ENCODE measurements at regions not wholly inside any gene's neighbourhood (a gene's known extent, or its start where the extent isn't known, plus 50 kb on each side); places are given as distances from the start of the nearest gene placed in this dataset.
"Not testable (repeated sequence)": the region's sequence is repeated elsewhere in the genome, so short reads cannot be mapped to it uniquely, and the experiment has no call there.

DNA sequence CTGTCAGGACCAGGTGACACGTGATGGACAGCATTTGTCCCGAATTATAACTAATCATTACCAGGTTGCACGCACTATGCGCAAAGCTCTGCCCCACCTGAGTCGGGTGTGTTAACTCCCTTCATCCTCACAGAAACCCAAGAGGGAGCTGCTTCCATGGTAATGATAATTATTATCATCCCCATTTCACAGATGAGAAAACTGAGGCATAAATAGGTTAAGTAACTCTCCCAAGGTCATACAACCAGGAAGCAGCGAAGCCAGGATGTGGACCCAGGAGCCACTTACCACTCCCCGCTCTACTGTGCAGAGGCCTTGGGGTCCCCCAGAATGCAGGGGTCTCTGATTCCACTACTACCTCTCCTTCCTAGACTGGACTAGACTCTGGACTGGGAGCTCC, 76.7 kb upstream of the TARDBP start:
- no peak for DNase-seq (ENCODE audit: extremely low spot score, insufficient read length, low read depth)
- no peak for FAIRE-seq

DNA sequence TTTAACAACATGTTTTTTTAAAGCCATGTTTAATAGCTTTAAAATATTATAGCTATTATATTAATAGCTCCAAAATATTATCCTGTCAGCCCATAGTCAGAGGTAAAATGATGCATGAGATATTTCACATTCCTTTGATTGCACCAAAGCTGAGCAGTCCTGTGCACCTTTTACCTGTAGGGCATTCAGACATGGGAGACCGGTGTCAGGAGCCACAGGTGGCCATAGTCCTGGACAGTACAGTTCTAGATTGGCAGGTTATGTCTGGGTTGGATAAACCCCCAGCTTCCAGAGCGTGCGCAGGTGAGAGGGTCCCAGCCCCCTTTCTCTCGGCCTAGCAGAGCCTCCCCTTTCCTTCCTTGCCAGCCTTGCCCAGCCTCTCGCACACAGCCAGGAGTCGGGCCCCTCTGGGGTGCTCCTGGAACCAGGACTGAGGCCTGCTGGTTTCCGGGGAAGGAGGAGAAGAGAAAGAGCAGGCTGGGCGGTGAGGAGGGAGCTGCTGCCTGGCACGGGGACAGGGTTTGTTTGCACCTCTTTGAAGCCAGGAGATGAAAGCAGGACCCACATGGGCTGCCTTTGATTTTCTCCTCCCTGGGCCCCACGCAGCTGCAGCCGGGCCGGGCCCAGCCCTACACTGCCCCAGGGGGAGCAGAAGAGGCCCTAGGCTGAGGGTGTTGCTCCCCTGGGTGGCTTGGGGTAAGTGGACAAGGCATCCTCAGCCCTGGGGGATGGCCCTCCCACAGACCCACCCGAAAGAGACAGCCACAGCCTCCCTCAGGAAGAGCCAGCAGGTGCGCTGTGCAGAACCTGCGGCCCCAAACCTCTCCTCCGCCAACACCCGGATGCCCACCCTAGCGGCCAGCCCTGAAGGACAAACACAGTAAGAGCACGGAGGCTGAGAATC, 75.2 kb upstream of the TARDBP start:
- no peak for FAIRE-seq
- no peak for DNase-seq (ENCODE audit: extremely low spot score, insufficient read length, low read depth)

DNA sequence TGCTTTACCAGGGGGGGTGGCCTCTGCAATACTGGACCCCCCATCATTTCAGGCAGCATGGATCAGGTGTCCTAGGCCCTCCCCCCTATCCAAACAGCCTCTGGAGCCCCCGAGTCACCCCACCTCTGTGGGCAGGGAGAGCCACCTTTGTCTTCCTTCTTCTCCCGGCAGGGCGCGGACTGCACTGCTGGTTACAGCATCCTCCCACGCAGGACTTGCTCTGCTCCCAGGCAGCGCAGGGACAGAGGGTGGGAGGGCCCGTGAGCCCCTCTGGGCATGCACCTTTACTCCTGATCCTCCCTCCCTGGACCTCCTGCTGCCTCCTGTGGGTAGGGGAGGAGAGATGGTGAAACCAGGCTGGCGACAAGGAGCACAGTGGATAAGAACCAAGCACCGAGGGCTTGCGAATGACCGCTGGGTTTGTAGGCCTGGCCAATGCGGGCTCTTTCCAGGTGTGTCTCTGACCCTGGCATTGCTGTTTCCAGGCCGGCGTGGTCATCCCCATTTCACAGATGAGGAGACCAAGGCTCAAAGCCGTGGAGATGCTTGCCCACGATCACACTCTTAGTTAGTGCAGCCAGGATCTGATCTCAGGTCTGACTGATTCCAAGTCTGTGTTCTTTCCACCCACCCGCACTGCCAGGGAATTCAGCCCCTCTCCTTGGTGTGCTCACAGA, 73.6 kb upstream of the TARDBP start:
- no peak for DNase-seq (ENCODE audit: extremely low spot score, insufficient read length, low read depth)
- FAIRE-seq = no peak

DNA sequence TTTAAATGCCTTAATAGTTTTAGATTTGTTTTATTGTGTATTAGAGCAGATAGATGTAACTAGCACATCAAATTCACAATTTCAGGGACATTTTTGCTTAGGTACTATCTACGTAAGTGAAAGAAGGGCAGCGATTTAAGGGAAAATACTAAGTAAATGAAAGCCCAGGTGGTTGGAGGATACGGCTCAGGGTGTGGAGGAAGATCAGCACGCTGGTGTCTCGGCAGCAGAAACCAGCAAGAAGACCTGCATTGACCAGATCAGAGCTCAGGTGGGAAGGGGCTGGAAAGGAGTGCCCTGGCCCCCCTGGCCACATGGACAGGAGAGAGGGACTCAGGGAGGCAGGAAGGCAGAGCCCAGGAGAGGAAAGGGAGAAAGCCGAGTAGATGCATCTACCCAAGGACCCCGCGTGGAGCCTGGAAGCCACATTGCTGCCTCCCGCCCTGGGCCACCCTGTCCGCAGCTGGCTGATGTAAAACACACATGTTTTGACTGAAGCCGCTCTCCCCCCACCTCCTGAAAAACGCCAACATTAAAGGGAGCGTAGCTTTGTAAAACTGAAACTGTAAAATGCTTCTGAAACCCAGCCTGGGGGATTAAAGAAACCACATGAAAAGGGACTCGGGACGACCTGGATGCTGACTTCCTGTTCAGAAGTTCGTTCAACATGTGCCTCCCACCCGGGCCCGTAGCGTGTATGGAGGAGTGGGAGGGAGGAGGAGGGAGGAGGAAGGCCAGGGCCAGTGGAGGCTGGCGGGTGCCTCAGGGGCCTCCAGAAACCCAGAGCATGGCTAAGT, 72.6 kb upstream of the TARDBP start:
- peak; percentile 93 for FAIRE-seq
- peak; percentile 69 for DNase-seq (ENCODE audit: extremely low spot score, insufficient read length, low read depth)

DNA sequence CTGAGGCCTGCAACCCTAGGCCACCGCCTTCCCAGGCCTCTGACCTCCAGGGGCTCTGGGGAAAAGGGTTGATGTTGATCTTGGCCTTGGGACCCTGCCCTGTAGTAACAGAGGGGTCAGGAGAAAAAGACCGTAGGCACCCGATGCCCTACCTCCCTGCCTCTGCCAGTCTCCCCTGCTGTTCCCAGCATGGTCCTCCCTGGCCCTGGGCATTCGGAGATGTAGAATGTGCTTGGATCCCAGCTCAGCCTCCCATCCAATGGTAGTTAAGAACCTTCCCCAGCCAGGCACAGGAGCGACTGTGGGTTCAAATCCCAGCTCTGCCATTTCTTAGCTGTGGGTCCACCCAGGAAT, 72.0 kb upstream of the TARDBP start:
- no peak for DNase-seq (ENCODE audit: extremely low spot score, insufficient read length, low read depth)
- no peak for FAIRE-seq

DNA sequence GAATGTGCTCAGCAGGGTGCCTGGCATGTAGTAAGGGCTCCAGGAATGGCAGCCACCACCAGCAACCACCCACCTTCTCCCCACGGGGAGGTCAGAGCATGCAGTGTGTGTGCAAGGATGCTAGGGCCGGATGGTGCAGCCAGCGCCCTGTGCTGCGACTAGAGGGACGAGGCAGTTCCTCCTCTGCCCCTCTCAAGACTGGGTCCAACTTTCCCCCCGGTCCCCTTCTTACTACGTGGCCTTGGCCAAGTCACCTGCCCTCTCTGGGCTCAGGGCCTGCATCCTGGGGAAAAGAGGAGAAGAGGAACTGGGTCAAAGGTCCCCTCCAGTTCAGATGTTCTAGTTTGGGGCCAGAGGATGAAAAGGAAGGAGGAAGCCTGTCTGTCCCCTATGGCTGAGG, 71.6 kb upstream of the TARDBP start:
- DNase-seq (ENCODE audit: extremely low spot score, insufficient read length, low read depth) (no peak), FAIRE-seq (no peak)

DNA sequence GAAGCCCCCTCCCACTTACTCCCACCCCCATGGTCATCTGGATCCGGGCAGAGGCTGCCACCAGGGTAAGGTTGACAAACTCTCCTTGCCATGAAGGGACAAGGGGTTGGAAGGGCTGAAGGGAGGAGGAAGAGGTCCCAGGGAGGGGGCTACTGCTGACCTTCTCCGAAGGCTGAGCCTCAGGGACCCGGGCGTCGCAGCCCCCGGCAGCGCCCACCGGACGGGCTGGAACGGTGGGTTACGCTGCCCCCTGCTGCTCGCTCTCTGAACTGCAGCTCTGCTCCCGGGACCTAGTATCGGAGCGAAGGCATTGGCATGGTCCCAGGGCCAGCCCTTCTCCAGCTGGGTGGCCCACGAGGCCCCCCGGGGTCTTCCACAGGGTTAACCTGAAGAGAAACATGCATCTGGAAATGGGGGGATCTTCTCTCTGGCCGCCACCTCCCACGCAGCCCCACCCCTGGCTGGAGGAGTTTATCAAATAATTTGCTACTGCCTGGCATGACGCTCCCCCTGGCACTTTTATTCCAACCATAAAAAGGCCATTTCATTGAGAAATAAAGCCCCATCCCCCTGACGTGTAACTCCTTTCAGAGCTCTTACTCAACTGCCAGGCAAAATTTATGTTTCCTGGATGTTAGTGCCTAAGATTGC, 70.4 kb upstream of the TARDBP start:
- peak; percentile 85 for FAIRE-seq

DNA sequence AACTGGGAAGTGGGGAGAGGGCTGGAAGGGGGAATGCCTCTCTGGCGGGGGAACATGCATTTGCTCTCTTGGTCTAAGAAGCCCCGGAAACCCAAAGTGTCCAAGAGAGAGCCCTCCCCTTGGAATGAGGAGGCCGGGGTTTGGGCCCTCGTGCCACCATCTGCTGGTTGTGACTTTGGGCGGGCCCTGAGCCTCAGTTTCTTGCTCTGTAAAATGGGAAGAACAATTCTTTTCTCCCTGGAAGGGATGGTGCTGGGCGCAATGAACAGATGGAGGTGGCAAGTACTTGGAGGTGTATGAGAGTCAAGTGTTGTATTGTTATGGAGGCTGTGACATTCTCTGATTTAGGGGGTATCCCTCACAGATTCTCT, 69.9 kb upstream of the TARDBP start:
- no peak for FAIRE-seq

More for the DNA sequence above, 70.4 kb upstream of the TARDBP start:
- peak; percentile 50 for DNase-seq (ENCODE audit: extremely low spot score, insufficient read length, low read depth)

DNA sequence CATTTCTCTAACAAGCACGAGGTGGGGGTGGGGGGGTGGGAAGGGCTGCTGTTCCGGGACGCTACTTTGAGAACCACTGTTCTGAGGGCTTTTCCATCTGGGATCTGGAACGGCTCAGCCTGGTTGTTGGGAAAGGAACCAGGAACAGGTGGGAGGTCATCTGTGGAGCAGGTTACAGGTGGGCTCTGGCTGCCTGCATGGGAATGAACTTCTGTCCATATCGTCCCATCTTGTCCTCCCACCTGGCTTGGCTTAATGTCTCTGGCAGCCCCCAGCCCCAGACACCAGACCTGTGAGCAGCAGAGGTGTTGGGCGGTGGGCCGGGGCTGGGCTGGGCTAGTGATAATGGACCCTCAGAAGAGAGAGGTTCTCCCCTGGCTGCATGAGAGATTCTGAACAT, 69.4 kb upstream of the TARDBP start:
- FAIRE-seq = no peak
- no peak for DNase-seq (ENCODE audit: extremely low spot score, insufficient read length, low read depth)

More for the DNA sequence above, 69.9 kb upstream of the TARDBP start:
- no peak for DNase-seq (ENCODE audit: extremely low spot score, insufficient read length, low read depth)

DNA sequence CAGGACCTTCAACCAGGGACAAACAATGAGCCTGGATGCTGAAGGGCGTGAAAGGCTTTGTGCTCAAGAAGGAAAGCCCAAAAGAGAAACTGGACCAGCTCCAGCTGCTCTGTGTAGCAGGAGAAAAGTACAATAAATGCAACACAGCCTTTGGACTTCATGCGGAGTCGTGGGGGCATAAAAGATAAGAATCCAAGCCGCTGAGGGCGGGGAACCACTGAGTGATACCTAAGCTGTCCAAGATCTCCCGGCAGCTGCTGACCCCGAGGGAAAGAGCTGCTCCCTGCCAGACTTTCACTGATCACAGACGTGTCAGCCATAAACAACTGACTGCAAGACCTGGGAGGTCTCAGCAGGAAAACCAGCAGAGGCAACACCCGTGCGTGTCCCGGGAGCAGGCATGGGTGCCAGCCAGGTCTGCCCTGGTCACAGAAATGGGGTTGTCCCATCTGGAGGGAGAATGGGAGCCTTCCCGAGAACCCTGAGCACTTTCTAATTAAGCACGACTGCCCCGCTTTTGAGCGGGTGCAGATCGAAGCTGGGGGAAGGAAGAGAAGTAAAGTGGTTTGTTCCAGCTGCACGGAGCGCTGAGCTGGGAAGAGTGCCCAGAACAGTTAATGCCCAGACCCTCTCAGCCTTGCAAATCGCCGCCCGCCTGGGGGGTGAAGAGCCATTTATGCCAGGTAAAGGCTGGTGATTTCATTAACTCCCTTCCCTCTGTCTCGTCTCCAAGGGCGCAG, 68.3 kb upstream of the TARDBP start:
- no peak for DNase-seq (ENCODE audit: extremely low spot score, insufficient read length, low read depth)

DNA sequence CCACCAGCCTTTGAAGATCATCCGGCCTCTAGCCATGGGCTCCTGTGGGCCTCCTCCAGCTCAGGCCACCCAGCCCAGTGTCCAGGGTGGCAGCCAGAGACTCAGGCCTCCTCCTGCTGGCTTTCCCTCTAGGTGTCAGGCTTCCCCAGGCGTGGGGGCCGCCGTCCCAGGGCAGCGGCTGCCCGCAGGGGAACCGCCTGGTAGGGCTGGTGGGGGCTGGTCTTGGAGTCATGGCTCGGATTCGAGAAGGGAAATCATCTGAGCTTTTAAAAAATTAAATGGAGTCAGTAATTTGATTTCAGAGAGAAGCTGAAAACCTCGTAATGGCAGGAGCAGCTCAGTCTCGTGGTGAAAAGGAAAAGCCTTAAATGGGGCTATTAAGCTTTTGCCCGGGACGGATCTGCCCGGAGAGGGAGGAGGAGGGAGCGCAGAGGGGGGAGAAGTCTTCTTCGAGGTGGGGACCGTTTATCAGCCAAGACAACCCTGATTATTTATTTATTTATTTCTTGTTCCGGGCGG, 66.4 kb upstream of the TARDBP start:
- no peak for DNase-seq (ENCODE audit: extremely low spot score, insufficient read length, low read depth)

More for the DNA sequence above, 68.3 kb upstream of the TARDBP start:
- FAIRE-seq = no peak

DNA sequence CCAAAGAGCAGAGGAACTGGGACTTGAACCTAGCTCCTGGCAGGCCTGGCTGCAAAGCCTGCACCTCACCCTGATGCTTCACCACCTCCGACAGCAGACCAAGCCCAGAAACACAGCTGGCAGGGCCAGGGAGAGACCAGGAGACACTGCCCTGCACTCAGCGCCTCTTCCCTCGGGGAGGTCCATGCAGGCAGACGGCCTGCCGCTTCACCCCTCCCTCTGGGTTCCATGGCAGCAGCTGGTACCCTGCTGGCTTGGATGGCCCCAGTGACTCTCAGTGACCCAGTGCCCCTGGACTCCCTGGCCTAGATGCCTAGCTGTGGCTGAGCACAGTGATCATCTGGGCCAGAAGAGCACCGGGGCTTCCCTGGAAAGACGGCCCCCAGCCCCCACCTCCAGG, 65.3 kb upstream of the TARDBP start:
- FAIRE-seq = no peak
- DNase-seq (ENCODE audit: extremely low spot score, insufficient read length, low read depth) = no peak

More for the DNA sequence above, 66.4 kb upstream of the TARDBP start:
- FAIRE-seq = no peak

DNA sequence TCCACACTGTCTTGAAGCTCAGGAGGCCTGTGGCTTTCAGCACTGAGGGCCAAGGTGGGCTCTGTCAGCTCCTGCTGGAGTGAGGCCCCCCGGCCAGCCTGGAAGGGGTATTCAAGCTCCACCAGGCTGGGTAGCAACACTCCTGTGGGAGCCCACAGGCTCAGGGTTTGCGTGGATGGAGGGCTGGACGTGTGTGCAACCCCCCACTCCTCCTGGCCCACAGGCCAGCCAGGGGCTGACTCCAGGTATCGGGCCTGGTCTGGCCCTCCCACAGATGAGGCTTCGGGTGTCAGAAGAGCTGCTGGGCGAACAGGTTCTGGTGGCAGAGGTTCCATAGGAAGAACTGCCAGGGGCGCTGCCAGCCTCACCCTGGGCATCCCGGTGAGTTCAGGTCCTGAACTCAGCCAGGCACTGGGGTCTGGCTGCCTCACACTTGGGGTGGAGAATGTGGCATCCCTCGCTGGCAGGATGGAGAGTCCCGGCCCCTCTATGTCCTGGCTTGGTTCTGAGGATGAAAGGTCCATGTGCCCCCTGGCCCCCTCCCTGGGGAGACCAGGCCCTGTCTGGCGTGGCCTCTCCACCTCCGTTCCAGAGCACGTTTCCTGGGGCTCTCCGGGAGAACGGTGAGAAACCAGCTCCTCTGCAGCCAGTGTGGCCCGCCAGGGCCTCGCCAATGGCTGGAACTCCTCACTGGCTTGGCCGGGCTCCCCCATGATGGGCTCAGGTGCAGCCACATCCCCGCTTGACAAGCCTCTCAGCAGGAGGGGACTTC, 64.6 kb upstream of the TARDBP start:
- FAIRE-seq (no peak), DNase-seq (ENCODE audit: extremely low spot score, insufficient read length, low read depth) (no peak)

DNA sequence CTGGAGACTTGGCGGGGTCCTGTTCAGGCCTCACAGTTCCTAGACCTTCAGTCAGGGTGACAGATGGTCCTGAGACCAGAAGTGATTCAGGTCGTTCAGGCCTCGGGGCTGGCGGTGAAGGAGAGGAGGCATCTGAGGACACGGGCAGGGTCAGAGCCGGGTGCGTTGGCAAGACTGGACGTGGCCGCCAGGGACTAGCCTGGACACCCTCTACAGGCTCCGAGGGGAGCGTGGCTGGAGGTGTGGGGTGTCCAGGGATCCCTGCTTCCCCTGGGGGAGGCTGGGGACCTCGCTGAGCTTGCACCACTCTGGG, 64.0 kb upstream of the TARDBP start:
- DNase-seq (ENCODE audit: extremely low spot score, insufficient read length, low read depth) (no peak), FAIRE-seq (no peak)

DNA sequence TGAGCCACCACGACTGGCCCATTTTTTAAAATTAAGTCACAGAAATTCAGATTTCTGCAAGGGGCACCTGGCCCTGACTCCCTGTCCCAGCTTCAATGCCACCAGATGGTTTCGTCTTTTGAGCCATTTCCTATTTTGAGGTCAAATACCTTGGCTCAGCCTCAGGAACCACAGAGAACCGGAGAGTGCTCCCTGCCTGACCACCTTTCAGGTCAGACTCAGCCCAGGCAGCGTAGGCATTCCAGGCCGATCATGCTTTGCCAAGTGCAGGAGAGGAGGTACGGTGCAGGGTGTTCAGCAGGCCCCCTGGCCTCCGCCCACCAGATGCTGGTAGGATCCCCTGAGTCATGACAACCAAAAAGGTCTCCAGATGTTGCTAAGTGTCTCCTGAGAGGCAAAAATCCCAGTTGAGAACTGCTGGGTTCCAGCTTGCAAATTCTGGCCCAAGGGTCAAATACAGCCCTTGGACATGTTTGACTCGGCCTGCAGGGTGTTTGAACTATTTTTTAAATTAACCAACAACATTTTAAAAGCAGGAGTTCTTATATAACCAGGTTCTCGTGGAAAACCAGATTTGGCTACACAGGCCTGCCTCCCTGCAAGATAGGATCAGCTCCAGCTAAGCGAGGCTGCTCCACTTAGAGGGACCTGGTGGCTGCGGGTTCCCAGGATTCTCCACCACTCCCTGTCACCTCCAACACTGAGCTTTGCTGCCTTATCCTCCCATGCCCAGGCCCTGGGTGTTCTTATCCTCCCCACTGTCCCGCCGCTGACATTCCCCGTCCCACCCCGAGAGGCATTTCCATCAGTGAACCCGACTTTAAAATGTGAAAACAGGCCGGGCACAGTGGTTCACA, 61.9 kb upstream of the TARDBP start:
- FAIRE-seq (no peak), DNase-seq (ENCODE audit: extremely low spot score, insufficient read length, low read depth) (no peak)

DNA sequence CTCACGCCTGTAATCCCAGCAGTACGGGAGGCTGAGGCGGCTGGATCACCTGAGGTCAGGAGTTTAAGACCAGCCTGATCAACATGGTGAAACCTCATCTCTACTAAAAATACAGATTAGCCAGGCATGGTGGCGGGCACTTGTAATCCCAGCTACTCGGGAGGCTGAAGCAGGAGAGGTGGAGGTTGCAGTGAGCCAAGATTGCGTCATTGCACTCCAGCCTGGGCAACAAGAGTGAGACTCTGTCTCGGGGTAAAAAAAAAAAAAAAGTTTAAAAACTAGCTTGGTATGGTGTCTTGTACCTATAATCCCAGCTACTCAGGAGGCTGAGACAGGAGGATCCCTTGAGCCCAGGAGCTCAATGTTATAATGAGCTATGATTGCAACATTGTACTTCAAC, 61.2 kb upstream of the TARDBP start:
- FAIRE-seq; DNase-seq (ENCODE audit: extremely low spot score, insufficient read length, low read depth): not testable (repeated sequence)

DNA sequence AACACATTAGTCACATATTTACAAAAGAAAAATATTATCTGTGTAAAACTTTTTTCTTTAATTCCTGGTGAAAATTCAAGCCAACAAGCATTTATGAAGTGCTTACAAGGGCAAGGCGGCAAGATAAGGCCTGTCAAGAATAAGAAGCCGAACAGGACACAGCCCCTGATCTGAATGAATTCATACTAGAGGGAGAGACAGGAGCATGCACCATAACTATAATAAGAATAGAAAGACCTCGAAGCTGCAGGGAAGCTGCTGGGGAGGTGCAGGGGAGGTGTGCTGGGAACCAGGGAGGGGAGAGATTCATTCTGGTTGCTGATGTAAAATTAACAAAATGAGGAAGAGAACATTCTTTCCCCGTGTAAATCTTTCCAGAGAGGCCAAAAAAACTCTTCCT, 60.5 kb upstream of the TARDBP start:
- FAIRE-seq = no peak

More for the DNA sequence above, 60.5 kb upstream of the TARDBP start:
- DNase-seq (ENCODE audit: extremely low spot score, insufficient read length, low read depth) = no peak
